ENCODE measurements at regions not wholly inside any gene's neighbourhood (a gene's known extent, or its start where the extent isn't known, plus 50 kb on each side); places are given as distances from the start of the nearest gene placed in this dataset.

- Histone ChIP-seq H3K9me3 (ENCODE audit: control insufficient read depth, low read depth, low read length) (no peaks in the 10 kb centered on the region), H3K9me1 (ENCODE audit: control insufficient read depth, extremely low read depth, insufficient read depth, low read length) (no peaks in the 10 kb centered on the region), H3K4me1 (ENCODE audit: control insufficient read depth, extremely low read depth, insufficient read depth, low read length) (no peaks in the 10 kb centered on the region), H2AFZ (ENCODE audit: control insufficient read depth, low read length) (no peak overlapping the region), H3K9ac (ENCODE audit: control insufficient read depth, extremely low read depth, insufficient read depth, low read length) (no peak overlapping the region), H3K27me3 (ENCODE audit: control insufficient read depth, extremely low read depth, insufficient read depth, low read length) (no peaks in the 10 kb centered on the region), H3K27ac (ENCODE audit: control insufficient read depth, insufficient read depth, low read length) (no peak overlapping the region), H3K79me2 (ENCODE audit: control insufficient read depth, insufficient read depth, low read length) (no peaks in the 10 kb centered on the region), H3K36me3 (ENCODE audit: control insufficient read depth in 2 of 2, extremely low read depth in 1 of 2, insufficient read depth in 2 of 2, low read length in 2 of 2) (no peaks in the 10 kb centered on the region), H4K20me1 (ENCODE audit: control insufficient read depth, extremely low read depth, insufficient read depth, low read length) (no peaks in the 10 kb centered on the region), H3K4me2 (ENCODE audit: control insufficient read depth, extremely low read depth, insufficient read depth, low read depth, low read length) (no peak overlapping the region), H3K4me3 (ENCODE audit: control insufficient read depth in 2 of 3, extremely low read depth in 1 of 3, insufficient read depth in 2 of 3, low read depth in 1 of 3, low read length in 3 of 3) (no peak overlapping the region)
- no peak for FAIRE-seq
- dilution Hi-C loops (cut with MboI; ENCODE audit: extremely low pct_ligation_motif_present, low sequenced_read_pairs) = no loop called here
- TF ChIP-seq EZH2 (IDR thresholded peaks at IDR 0.05; ENCODE audit: low read length) (no peak), CTCF (optimal IDR thresholded peaks at IDR 0.05 in 1 of 3, IDR thresholded peaks at IDR 0.05 in 1 of 3, conservative IDR thresholded peaks at IDR 0.05 in 1 of 3; ENCODE audit: extremely low read depth in 1 of 3, insufficient read depth in 2 of 3, low read length in 3 of 3) (no peak)
- no peak for DNase-seq (ENCODE audit: low read depth, low spot score)
Observed at GRCh38 chr1:65626003-65626402, 166.7 kb upstream of the PDE4B start.

- no peak overlapping the region for H2AFZ ChIP-seq (ENCODE audit: control insufficient read depth, low read length)
- no peaks in the 10 kb centered on the region for H3K36me3 ChIP-seq (ENCODE audit: control insufficient read depth in 2 of 2, extremely low read depth in 1 of 2, insufficient read depth in 2 of 2, low read length in 2 of 2)
- no peak for TF ChIP-seq EZH2 (IDR thresholded peaks at IDR 0.05; ENCODE audit: low read length)
- no peak for TF ChIP-seq CTCF (optimal IDR thresholded peaks at IDR 0.05 in 1 of 3, IDR thresholded peaks at IDR 0.05 in 1 of 3, conservative IDR thresholded peaks at IDR 0.05 in 1 of 3; ENCODE audit: extremely low read depth in 1 of 3, insufficient read depth in 2 of 3, low read length in 3 of 3)
- no peaks in the 10 kb centered on the region for H3K9me3 ChIP-seq (ENCODE audit: control insufficient read depth, low read depth, low read length)
- no peak overlapping the region for H3K27ac ChIP-seq (ENCODE audit: control insufficient read depth, insufficient read depth, low read length)
- H3K27me3 ChIP-seq (ENCODE audit: control insufficient read depth, extremely low read depth, insufficient read depth, low read length) = no peaks in the 10 kb centered on the region
- no peaks in the 10 kb centered on the region for H3K79me2 ChIP-seq (ENCODE audit: control insufficient read depth, insufficient read depth, low read length)
- H3K4me1 ChIP-seq (ENCODE audit: control insufficient read depth, extremely low read depth, insufficient read depth, low read length) = no peaks in the 10 kb centered on the region
- H3K9me1 ChIP-seq (ENCODE audit: control insufficient read depth, extremely low read depth, insufficient read depth, low read length) = no peaks in the 10 kb centered on the region
- DNase-seq (ENCODE audit: low read depth, low spot score) (no peak), FAIRE-seq (no peak)
- no peaks in the 10 kb centered on the region for H4K20me1 ChIP-seq (ENCODE audit: control insufficient read depth, extremely low read depth, insufficient read depth, low read length)
- H3K4me3 ChIP-seq (ENCODE audit: control insufficient read depth in 2 of 3, extremely low read depth in 1 of 3, insufficient read depth in 2 of 3, low read depth in 1 of 3, low read length in 3 of 3) = no peak overlapping the region
- no peak overlapping the region for H3K4me2 ChIP-seq (ENCODE audit: control insufficient read depth, extremely low read depth, insufficient read depth, low read depth, low read length)
- dilution Hi-C loops (cut with MboI; ENCODE audit: extremely low pct_ligation_motif_present, low sequenced_read_pairs) = no loop called here
- no peak overlapping the region for H3K9ac ChIP-seq (ENCODE audit: control insufficient read depth, extremely low read depth, insufficient read depth, low read length)
Observed at GRCh38 chr1:65629788-65630187, 162.9 kb upstream of the PDE4B start.
